ENCODE measurements at regions not wholly inside any gene's neighbourhood (a gene's known extent, or its start where the extent isn't known, plus 50 kb on each side); places are given as distances from the start of the nearest gene placed in this dataset.

DNA sequence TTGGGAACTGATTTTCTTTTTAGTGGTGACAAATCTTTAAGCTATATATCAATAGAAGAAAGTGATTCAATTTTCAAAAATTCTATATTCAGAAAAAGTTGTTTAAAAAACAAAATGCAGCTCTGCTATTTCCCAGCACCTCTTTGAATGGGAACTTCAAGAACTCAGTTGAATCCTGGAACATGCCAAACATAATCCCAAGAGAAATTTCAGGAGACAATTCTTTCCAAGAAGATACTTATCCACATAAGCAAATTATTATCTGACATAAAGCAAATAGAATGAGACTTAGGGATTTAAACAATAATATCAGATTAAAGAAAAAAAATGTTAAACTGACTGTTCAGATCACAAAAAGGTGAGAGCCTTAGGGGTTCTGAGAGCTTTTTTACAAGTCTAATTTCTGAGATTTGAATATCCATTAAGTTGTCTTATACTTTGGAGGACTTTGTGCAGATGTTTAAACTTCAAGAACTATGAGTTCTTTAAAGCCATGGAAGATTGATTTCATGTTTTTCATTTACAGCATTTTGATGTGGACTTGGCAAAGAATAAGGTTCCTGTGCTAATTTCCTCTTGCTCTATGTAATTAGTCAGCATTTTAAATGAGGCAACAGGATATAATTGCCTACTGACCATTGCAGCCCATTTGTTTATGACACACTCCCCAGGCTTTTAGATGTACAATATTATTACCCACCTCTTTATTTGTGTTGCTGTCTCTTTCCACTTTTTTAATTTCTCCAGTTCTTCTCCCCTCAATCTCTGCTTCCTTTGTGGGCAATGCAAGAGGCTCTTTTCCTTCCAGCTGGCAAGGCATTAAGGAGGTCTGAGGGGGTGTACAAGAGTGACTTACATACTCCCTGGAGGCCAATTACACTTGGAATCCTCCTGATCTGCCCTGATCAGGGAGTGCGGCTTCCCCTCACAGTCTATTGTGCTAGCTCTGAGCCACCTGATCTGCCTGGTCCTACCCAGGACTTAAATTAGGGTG lies 419.1 kb downstream of the NR2F1-AS1 start:
- DNase-seq = peak; percentile 55

GRCh38 chr5:93158841-93159240 lies 422.2 kb downstream of the NR2F1-AS1 start:
- no peak for DNase-seq

GRCh38 chr5:93156566-93156965 lies 424.5 kb downstream of the NR2F1-AS1 start:
- no peak for DNase-seq

GRCh38 chr5:93154535-93154934 lies 426.5 kb downstream of the NR2F1-AS1 start:
- DNase-seq = no peak

DNA sequence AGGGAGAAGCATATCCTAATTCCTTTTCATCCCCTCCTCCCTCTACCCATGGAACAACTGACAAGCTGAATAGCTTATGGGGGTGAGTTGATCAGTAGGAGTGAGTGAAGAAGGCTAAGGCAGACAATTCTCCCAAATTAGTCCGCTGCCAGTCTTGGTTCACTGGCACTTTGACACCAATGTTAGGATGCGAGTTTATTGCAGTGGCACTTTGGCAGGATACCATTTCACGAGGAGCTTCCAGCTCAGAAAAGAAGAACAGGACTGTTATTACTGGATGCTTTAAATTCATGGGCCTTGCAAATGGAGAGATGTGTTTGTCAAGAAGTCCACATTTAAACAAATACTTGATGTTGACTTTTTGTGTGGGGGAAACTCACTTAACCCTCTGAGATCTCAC lies 427.6 kb downstream of the NR2F1-AS1 start:
- DNase-seq = no peak

DNA sequence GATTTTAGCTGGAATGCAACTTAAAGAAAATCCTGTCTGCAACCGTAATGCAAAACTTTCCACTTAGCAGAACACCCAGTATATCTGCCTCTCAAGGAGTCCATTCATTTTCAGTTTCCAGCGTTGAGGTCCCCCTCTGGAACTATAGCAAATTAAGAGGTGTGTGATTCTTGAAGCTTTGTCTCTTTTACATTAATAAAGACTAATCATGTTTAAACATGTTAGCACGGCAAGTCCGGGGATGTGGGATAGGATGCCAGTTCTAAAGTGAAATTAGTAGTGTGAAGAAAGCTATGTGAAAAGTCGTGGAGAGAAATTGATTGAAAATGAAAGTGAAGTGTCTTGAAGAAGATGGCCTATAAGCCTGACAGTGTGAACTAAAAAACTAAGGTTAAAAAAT lies 429.1 kb downstream of the NR2F1-AS1 start:
- no peak for DNase-seq

DNA sequence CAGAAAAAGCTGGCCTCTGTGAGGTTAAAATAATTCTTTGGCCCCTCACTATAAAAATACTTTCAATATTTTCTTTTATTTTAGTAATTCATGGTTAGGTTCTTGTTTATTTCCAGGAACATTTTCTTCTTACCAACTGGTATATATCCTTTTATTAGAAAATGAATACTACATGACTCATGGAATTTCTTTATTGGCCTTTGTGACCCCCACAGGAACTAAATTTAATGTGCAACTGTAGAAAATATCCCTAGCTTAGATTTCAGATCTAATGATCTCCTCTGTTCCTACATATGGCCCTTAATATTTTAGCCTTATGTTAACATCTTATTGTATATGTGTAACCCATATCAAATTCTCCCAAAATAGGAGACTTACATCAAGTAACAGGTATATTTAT lies 429.9 kb downstream of the NR2F1-AS1 start:
- peak; percentile 54 for DNase-seq

DNA sequence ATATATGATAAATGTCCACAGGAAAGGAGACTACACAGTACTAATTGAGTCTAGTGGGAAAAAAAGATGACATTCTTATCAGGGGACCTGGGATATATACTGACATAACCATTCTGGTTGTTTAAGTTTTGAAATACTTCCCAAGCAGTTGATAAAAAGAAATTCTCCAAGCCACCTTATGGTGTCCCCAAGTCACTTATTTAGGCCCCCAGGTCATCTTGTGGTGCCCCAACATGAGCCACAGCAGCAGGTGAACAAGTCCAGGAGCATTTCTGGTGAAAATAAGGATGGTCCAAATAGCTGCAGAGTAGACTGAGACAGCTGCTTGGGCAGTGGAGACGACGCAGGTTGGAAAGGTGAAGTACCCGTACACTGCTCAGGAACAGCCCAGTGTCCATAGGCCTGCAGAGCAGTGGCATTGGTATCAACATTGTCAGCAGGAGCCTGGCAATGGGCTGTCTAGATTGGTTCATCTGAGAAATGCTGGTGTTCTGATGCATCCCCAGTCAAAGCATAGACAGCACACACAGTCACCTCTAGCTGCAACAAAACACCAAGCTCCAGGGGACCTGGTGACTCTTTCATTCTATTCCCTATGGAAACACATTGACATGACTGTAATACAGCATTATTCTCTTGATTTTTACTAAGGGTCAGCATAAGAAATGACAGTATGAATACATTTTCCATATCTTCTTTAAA lies 430.6 kb downstream of the NR2F1-AS1 start:
- DNase-seq = peak; percentile 76

- peak; percentile 67 for DNase-seq
Observed at GRCh38 chr5:93145767-93146166, 435.3 kb downstream of the NR2F1-AS1 start.

DNA sequence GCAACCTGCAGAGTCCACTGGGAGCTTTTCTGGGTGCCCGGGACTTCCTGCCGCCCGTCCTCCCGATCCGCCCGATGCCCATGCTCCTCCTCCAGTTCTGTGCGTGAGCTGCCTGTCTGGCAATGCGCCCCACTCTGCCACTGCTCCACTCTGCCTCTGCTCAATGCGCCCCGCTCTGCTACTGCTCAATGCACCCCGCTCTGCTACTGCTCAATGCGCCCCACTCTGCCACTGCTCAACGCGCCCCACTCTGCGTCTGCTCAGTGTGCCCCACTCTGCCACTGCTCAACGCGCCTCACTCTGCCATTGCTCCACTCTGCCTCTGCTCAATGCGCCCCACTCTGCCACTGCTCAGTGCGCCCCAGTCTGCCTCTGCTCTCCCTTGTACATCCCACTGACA lies 436.0 kb downstream of the NR2F1-AS1 start:
- DNase-seq = no peak

GRCh38 chr5:93141969-93142368 lies 439.1 kb downstream of the NR2F1-AS1 start:
- no peak for DNase-seq

- DNase-seq = no peak
Observed at GRCh38 chr5:93130624-93131490, 450.2 kb downstream of the NR2F1-AS1 start.

- DNase-seq = peak; percentile 56
Observed at GRCh38 chr5:93126634-93127033, 454.4 kb downstream of the NR2F1-AS1 start.

GRCh38 chr5:93123127-93123526 lies 457.9 kb downstream of the NR2F1-AS1 start:
- no peak for DNase-seq

DNA sequence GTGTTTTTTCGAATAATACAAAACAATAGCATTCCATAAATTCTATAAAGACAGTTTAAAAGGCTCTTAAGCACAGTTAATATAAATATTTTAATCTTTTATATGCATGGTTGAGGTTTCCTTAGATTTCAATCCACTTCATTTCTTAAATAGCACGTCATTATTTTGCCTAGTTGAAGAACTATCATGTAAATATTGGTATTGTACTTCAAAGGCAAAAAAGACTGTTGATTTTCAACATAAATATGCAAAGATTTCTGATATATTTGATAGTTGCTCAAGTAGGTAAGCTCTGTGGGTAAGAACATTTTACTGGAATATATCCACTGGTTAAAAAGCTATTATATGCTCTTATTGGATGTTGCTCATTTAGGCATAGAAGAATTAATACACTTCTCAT lies 458.6 kb downstream of the NR2F1-AS1 start:
- no peak for DNase-seq

DNA sequence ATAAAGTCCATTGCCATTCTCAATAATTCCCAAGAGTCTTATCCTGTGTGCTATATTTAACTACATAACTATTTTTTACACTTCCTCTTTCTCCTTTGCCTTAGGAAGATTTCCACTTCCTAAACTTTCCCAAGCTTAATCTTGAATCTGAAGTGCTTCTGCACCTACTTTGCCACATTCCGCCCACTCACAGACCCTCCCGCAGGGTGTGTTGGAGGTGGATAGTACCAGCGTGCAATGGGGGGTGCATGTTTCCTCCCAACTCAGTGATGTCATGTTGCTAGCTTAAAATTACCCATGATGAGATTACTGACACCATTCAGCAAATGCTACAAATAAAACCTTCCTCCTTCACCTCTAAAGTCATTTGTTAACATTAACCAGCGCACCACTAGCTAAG lies 460.2 kb downstream of the NR2F1-AS1 start:
- DNase-seq = no peak

DNA sequence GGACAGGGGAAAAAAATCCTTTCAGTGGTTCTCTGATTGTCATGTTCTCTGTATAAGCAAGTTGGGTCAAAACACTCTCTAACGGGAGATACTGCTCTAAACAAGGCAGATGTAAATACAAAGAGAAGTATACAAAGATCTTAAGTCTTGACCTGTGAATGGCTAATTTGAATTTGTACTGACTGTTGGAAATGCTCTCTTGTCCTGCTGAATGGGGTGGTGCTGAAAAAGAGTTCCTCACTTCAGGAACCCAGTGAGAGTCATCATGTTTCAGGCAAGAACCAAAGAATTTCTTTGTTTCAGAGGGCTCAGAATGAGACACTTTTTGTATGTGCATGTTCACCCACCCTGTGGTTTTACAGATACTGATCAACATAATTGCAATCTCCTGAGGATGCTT lies 461.0 kb downstream of the NR2F1-AS1 start:
- no peak for DNase-seq

GRCh38 chr5:93117751-93118531 lies 463.1 kb downstream of the NR2F1-AS1 start:
- peak; percentile 63 for DNase-seq

- DNase-seq = no peak
Observed at GRCh38 chr5:93107805-93108520, 473.1 kb downstream of the NR2F1-AS1 start.

DNA sequence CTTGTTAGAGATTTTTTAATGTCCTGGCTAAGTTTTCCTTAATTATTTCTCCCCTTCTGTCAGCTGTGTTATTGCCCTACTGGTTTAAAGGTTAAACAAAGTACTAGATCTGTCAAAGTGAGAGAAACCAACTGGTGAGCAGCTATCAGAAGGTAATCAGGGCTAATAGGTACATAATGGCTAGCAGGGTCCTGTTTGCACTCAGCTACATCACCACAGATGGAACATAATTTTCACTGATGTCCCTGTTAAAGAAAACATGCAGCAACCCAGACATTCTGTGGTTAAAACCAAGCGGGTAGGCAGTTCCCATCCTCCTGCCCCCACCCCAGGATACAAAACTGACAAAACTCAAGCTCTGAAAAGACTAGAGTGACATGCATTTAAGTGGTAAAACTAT lies 473.9 kb downstream of the NR2F1-AS1 start:
- no peak for DNase-seq

GRCh38 chr5:93101661-93102060 lies 479.4 kb downstream of the NR2F1-AS1 start:
- DNase-seq = no peak

All from fibroblast of skin of back (primary cell).